ENCODE measurements at regions not wholly inside any gene's neighbourhood (a gene's known extent, or its start where the extent isn't known, plus 50 kb on each side); places are given as distances from the start of the nearest gene placed in this dataset.

GRCh38 chr11:123349382-123349781 is 80.7 kb upstream of the GRAMD1B start:
- TF ChIP-seq MBNL3 (CRISPR knock-in tag; conservative IDR thresholded peaks at IDR 0.05): no peak
- TF ChIP-seq ZNF616 (CRISPR knock-in tag; IDR thresholded peaks at IDR 0.05; ENCODE audit: low read depth): no peak
- no peak for TF ChIP-seq POLR2AphosphoS5 (IDR thresholded peaks at IDR 0.05; ENCODE audit: low read depth, low read length)
- TF ChIP-seq REXO4 (CRISPR knock-in tag; IDR thresholded peaks at IDR 0.05; ENCODE audit: borderline replicate concordance): no peak
- TF ChIP-seq ZBTB14 (CRISPR knock-in tag; IDR thresholded peaks at IDR 0.05): no peak
- no peak for TF ChIP-seq FOXJ3 (CRISPR knock-in tag; IDR thresholded peaks at IDR 0.05; ENCODE audit: borderline replicate concordance)
- TF ChIP-seq ZNF12 (CRISPR knock-in tag; IDR thresholded peaks at IDR 0.05): no peak
- TF ChIP-seq ZNF7 (CRISPR knock-in tag; IDR thresholded peaks at IDR 0.05): no peak
- no peak for TF ChIP-seq ZFP90 (CRISPR knock-in tag; IDR thresholded peaks at IDR 0.05; ENCODE audit: borderline replicate concordance)
- TF ChIP-seq CCAR2 (optimal IDR thresholded peaks at IDR 0.05; ENCODE audit: low read depth, low read length): no peak
- no peak for TF ChIP-seq TEAD3 (CRISPR knock-in tag; optimal IDR thresholded peaks at IDR 0.05; ENCODE audit: borderline replicate concordance)
- no peak for TF ChIP-seq KDM4B (CRISPR knock-in tag; IDR thresholded peaks at IDR 0.05)
- no peak for TF ChIP-seq CAMTA2 (CRISPR knock-in tag; IDR thresholded peaks at IDR 0.05; ENCODE audit: borderline replicate concordance)
- TF ChIP-seq ZNF501 (CRISPR knock-in tag; IDR thresholded peaks at IDR 0.05): no peak
- no peak overlapping the region for H3K4me2 ChIP-seq (ENCODE audit: low read depth, low read length)
- no peaks in the 10 kb centered on the region for H3K4me1 ChIP-seq (ENCODE audit: insufficient read depth, low read length)
- H3K79me2 ChIP-seq (ENCODE audit: insufficient read depth, low read length): no peaks in the 10 kb centered on the region
- H3K9ac ChIP-seq (ENCODE audit: insufficient read depth, low read depth, low read length): no peak overlapping the region
- H4K20me1 ChIP-seq (ENCODE audit: insufficient read depth, low read length): no peaks in the 10 kb centered on the region
- CTCF ChIA-PET (ENCODE audit: low intra/inter-chr PET ratio, low total read pairs): no interaction called here
- intact Hi-C loops (cut with micrococcal nuclease; ENCODE audit: unreplicated experiment) (no loop called here), in situ Hi-C loops (cut with HindIII; ENCODE audit: extremely low pct_ligation_motif_present, low pct_unique_long_range_greater_than_20kb) (no loop called here)
- no peak overlapping the region for H2AFZ ChIP-seq (ENCODE audit: low read length)
- no peak overlapping the region for H3K27ac ChIP-seq (ENCODE audit: extremely low read length, insufficient read depth, low read length)
- no TSS peak for BruUV-seq (replicated peaks)
- no peaks in the 10 kb centered on the region for H3K9me3 ChIP-seq (ENCODE audit: low read length)
- WGBS (ENCODE audit: low lambda C conversion rate): 0% methylated on average over 3 of the region's 3 CpGs
- peaks cover 0 to 14% of the 10 kb centered on the region in 2 experiments; a peak in 2 of 5 replicates for H3K27me3 ChIP-seq (ENCODE audit: control insufficient read depth in 1 of 2, insufficient read depth in 2 of 2, low read length in 2 of 2)
- ATAC-seq: no peak
- no peak for DNase-seq (ENCODE audit: low spot score)
- no peak for FAIRE-seq
- no peak overlapping the region for H3K4me3 ChIP-seq (replicated peaks in 1 of 3; ENCODE audit: insufficient read depth in 1 of 3, low read depth in 2 of 3, low read length in 3 of 3)
- no peaks in the 10 kb centered on the region for H3K36me3 ChIP-seq (replicated peaks in 1 of 2; ENCODE audit: control insufficient read depth in 1 of 2, insufficient read depth in 2 of 2, low read length in 2 of 2)
- POLR2A ChIA-PET: no interaction called here

Data from HepG2 (cell line).